SK-N-SH (cell line): ENCODE measurements at regions not wholly inside any gene's neighbourhood (a gene's known extent, or its start where the extent isn't known, plus 50 kb on each side); places are given as distances from the start of the nearest gene placed in this dataset.

Experiments
- CTCF ChIA-PET: fragments of 300-600, 350-600 bp; formaldehyde crosslinking; extraction: SDS; loops from one replicate; lab custom pipeline; 2021; lab: Yijun Ruan, JAX
- POLR2A ChIA-PET: fragments of 350-600 bp; sonication (Branson Sonifier 250); formaldehyde crosslinking; extraction: SDS; loops from one replicate; lab custom pipeline; 2020; ENCODE audit warnings: antibody characterized with exemption, inconsistent platforms; lab: Yijun Ruan, JAX
- DNase-seq: peaks from one replicate; pipeline ENCODE4 v3.0.0; 2012
- H2AFZ ChIP-seq: fragments of 200-600 bp; sonication (generic); 2 replicates; pipeline ENCODE4 v1.8.1; 2016; ENCODE audit warnings: antibody characterized with exemption, mild to moderate bottlenecking, low read depth
- H3F3A ChIP-seq: fragments of 200-600 bp; sonication (generic); replicated peaks from 2 replicates; pipeline ENCODE3; 2016; ENCODE audit warnings: antibody characterized with exemption, mild to moderate bottlenecking; ENCODE audit not compliant: insufficient read depth
- H3K27ac ChIP-seq, 2 experiments: fragments of 200-500 bp in 1 of 2; fragments of 200-600 bp in 1 of 2; sonication (Bioruptor generic) in 1 of 2; sonication (generic), shearing (Covaris generic) in 1 of 2; 2 replicates each; pipeline versions ENCODE4 v1.5.1 to v1.6.1; 2014 to 2016; ENCODE audit warnings: low read depth in 2 of 2, inconsistent platforms in 1 of 2, low read length in 1 of 2, mild to moderate bottlenecking in 1 of 2, mixed read lengths in 1 of 2
- H3K27me3 ChIP-seq: fragments of 200-600 bp; sonication (generic), shearing (Covaris generic); 2 replicates; pipeline ENCODE4 v1.6.1; 2016; ENCODE audit warnings: mixed run types; ENCODE audit not compliant: insufficient read depth
- H3K36me3 ChIP-seq, 2 experiments: fragments of 200-500 bp in 1 of 2; fragments of 200-600 bp in 1 of 2; sonication (Bioruptor generic) in 1 of 2; sonication (generic) in 1 of 2; replicated peaks in 1 of 2; 2 replicates each; pipeline versions ENCODE3 to v1.5.1; 2014 to 2016; ENCODE audit warnings: low read length in 1 of 2, mild to moderate bottlenecking in 1 of 2; ENCODE audit not compliant: insufficient read depth in 2 of 2, control insufficient read depth in 1 of 2
- H3K4me1 ChIP-seq, 2 experiments: fragments of 200-500 bp in 1 of 2; fragments of 200-600 bp in 1 of 2; sonication (Bioruptor generic) in 1 of 2; sonication (generic), shearing (Covaris generic) in 1 of 2; 2 replicates each; pipeline versions ENCODE4 v1.5.1 to v1.6.1; 2014 to 2016; ENCODE audit warnings: low read depth in 1 of 2, low read length in 1 of 2, mixed run types in 1 of 2; ENCODE audit not compliant: insufficient read depth in 2 of 2, control insufficient read depth in 1 of 2
- H3K4me2 ChIP-seq: fragments of 200-600 bp; sonication (generic), shearing (Covaris generic); 2 replicates; pipeline ENCODE4 v1.6.1; 2017; ENCODE audit warnings: mixed run types
- H3K4me3 ChIP-seq, 2 experiments: fragments of 200-500 bp in 1 of 2; fragments of 200-600 bp in 1 of 2; sonication (Bioruptor generic) in 1 of 2; sonication (generic), shearing (Covaris generic) in 1 of 2; 2 replicates each; pipeline versions ENCODE4 v1.5.1 to v1.8.1; 2014 to 2016; ENCODE audit warnings: low read depth in 2 of 2, inconsistent platforms in 1 of 2, low read length in 1 of 2, mild to moderate bottlenecking in 1 of 2, mixed read lengths in 1 of 2, moderate library complexity in 1 of 2
- H3K79me2 ChIP-seq: fragments of 200-600 bp; sonication (generic); 2 replicates; pipeline ENCODE4 v1.8.1; 2017; ENCODE audit warnings: mild to moderate bottlenecking; ENCODE audit not compliant: insufficient read depth
- H3K9ac ChIP-seq: fragments of 200-600 bp; sonication (generic); 2 replicates; pipeline ENCODE4 v1.6.1; 2017; ENCODE audit warnings: mixed run types
- H3K9me2 ChIP-seq: fragments of 200-600 bp; sonication (generic); 2 replicates; pipeline ENCODE4 v1.6.1; 2017; ENCODE audit warnings: mixed run types
- H3K9me3 ChIP-seq: fragments of 200-600 bp; sonication (generic); 2 replicates; pipeline ENCODE4 v1.6.1; 2017; ENCODE audit warnings: mixed run types, mild to moderate bottlenecking, moderate library complexity
- H4K20me1 ChIP-seq: fragments of 200-600 bp; sonication (generic); 2 replicates; pipeline ENCODE4 v1.6.1; 2017; ENCODE audit warnings: mild to moderate bottlenecking, mixed run types; ENCODE audit not compliant: insufficient read depth
- EZH2phosphoT487 ChIP-seq: fragments of 200-600 bp; sonication (generic); IDR thresholded peaks from 2 replicates; pipeline ENCODE4 v1.6.1; 2017; ENCODE audit warnings: low read depth, mixed run types, mild to moderate bottlenecking, antibody characterized with exemption, moderate library complexity, borderline replicate concordance
- FOXM1 ChIP-seq: IDR thresholded peaks from 2 replicates; pipeline ENCODE4 v1.4.0; 2012; ENCODE audit warnings: low read depth, mild to moderate bottlenecking
- GABPA ChIP-seq: IDR thresholded peaks from 2 replicates; pipeline ENCODE4 v1.4.0; 2012; ENCODE audit warnings: low read depth, mild to moderate bottlenecking
- POLR2AphosphoS5 ChIP-seq: IDR thresholded peaks from 2 replicates; pipeline ENCODE4 v1.6.1; 2012; ENCODE audit warnings: low read depth, low read length
- RAD21 ChIP-seq: IDR thresholded peaks from 2 replicates; pipeline ENCODE4 v1.6.1; 2012; ENCODE audit warnings: mild to moderate bottlenecking, low read length
- ZBTB33 ChIP-seq: IDR thresholded peaks from 2 replicates; pipeline ENCODE4 v1.4.0; 2012; ENCODE audit warnings: low read depth, borderline replicate concordance
- WGBS: methylation state at CpG from one replicate; pipeline ENCODE4 v1.1.6; 2017; ENCODE audit warnings: low lambda C conversion rate; 5-methylcytosine and 5-hydroxymethylcytosine counted together
- TF ChIP-seq, protein P1 (sequence below): IDR thresholded peaks from 2 replicates; pipeline ENCODE4 v1.6.1; 2012; ENCODE audit warnings: mild to moderate bottlenecking, low read depth, low read length, moderate library complexity

DNA sequence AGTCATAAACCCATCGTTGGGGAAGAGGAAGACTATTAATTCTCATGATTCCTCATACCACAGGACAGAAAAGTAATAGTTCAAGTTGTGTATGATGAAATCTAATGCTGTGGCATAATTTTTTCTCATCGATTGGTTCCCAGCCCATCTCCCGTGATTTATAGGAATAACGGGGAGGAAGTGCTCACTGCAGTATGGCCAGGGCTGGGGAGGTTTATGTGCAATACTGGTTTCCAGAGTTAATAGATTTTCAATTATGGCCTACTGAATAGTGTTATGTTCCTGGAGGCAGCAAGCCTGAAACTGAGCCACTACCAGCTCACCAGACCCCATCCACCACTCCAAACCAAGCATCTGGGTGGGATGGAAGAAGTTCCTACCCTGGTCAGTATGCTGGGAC lies 147.1 kb upstream of the NCAM1 start (continued):
- TF ChIP-seq ZBTB33 (no peak), POLR2AphosphoS5 (no peak), FOXM1 (no peak), GABPA (no peak)
- TF ChIP-seq, protein P1, sequence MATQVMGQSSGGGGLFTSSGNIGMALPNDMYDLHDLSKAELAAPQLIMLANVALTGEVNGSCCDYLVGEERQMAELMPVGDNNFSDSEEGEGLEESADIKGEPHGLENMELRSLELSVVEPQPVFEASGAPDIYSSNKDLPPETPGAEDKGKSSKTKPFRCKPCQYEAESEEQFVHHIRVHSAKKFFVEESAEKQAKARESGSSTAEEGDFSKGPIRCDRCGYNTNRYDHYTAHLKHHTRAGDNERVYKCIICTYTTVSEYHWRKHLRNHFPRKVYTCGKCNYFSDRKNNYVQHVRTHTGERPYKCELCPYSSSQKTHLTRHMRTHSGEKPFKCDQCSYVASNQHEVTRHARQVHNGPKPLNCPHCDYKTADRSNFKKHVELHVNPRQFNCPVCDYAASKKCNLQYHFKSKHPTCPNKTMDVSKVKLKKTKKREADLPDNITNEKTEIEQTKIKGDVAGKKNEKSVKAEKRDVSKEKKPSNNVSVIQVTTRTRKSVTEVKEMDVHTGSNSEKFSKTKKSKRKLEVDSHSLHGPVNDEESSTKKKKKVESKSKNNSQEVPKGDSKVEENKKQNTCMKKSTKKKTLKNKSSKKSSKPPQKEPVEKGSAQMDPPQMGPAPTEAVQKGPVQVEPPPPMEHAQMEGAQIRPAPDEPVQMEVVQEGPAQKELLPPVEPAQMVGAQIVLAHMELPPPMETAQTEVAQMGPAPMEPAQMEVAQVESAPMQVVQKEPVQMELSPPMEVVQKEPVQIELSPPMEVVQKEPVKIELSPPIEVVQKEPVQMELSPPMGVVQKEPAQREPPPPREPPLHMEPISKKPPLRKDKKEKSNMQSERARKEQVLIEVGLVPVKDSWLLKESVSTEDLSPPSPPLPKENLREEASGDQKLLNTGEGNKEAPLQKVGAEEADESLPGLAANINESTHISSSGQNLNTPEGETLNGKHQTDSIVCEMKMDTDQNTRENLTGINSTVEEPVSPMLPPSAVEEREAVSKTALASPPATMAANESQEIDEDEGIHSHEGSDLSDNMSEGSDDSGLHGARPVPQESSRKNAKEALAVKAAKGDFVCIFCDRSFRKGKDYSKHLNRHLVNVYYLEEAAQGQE: no peak

GRCh38 chr11:112817376-112817775 lies 143.8 kb upstream of the NCAM1 start:
- ChIA-PET CTCF (interaction anchor here (1.4 kb wide), 1 partner anchor 229 kb away, joined by 3 read pairs; no protein-coding TSS in a partner anchor), POLR2A (no interaction called here)
- Histone ChIP-seq H2AFZ (no peak overlapping the region), H3K79me2 (no peaks in the 10 kb centered on the region), H3K4me1 (no peaks in the 10 kb centered on the region; a peak in 1 of 4 replicates), H3K4me3 (no peak overlapping the region), H3K27me3 (no peaks in the 10 kb centered on the region), H3F3A (no peaks in the 10 kb centered on the region), H3K9me2 (no peaks in the 10 kb centered on the region), H3K9me3 (no peaks in the 10 kb centered on the region), H3K9ac (no peak overlapping the region), H3K36me3 (no peaks in the 10 kb centered on the region), H3K4me2 (no peak overlapping the region), H4K20me1 (no peaks in the 10 kb centered on the region), H3K27ac (no peak overlapping the region)
- 55% methylated on average over 3 of the region's 3 CpGs for WGBS
- TF ChIP-seq RAD21 (no peak), EZH2phosphoT487 (no peak), ZBTB33 (no peak)
- no peak for DNase-seq
